ENCODE measurements at regions not wholly inside any gene's neighbourhood (a gene's known extent, or its start where the extent isn't known, plus 50 kb on each side); places are given as distances from the start of the nearest gene placed in this dataset.

GRCh38 chr1:221031458-221032203 lies 152.4 kb downstream of the HLX start:
- no peak overlapping the region for H3K27ac ChIP-seq
- no peaks in the 10 kb centered on the region for H3K9me3 ChIP-seq
- no peaks in the 10 kb centered on the region for H3K36me3 ChIP-seq
- no peaks in the 10 kb centered on the region for H3K4me1 ChIP-seq
- H3K4me3 ChIP-seq, result no peak overlapping the region
- H3K27me3 ChIP-seq, result no peaks in the 10 kb centered on the region
- DNase-seq, result no peak
- TF ChIP-seq CTCF (IDR thresholded peaks at IDR 0.05), result no peak
- TF ChIP-seq POLR2A (IDR thresholded peaks at IDR 0.05), result no peak

DNA sequence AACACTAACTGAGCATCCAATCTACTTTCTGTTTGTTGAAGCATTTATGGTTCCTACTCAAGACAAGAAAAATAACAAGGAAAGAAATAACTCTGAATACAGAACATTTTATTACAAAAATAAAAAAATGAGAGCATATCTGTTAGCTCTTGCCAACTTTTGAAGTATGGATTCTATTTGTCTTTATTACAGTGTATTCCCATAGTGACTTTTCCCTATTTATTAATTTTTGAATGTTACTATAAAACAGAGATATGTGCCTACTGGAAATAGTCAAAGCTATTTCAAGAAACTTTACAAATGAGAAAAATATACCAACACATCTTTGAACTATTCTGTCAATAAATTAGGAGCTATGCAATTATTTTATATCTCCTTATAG lies 153.0 kb downstream of the HLX start:
- H3K4me3 ChIP-seq, result no peak overlapping the region
- no peaks in the 10 kb centered on the region for H3K36me3 ChIP-seq
- H3K4me1 ChIP-seq, result no peaks in the 10 kb centered on the region
- no peak overlapping the region for H3K27ac ChIP-seq
- no peaks in the 10 kb centered on the region for H3K9me3 ChIP-seq
- no peaks in the 10 kb centered on the region for H3K27me3 ChIP-seq
- no peak for TF ChIP-seq POLR2A (IDR thresholded peaks at IDR 0.05)
- no peak for TF ChIP-seq CTCF (IDR thresholded peaks at IDR 0.05)
- no peak for DNase-seq

GRCh38 chr1:221032637-221033280 lies 153.5 kb downstream of the HLX start:
- Histone ChIP-seq H3K4me3 (no peak overlapping the region), H3K27ac (no peak overlapping the region), H3K27me3 (no peaks in the 10 kb centered on the region), H3K9me3 (no peaks in the 10 kb centered on the region), H3K36me3 (no peaks in the 10 kb centered on the region), H3K4me1 (no peaks in the 10 kb centered on the region)
- no peak for DNase-seq
- no peak for TF ChIP-seq CTCF (IDR thresholded peaks at IDR 0.05)
- TF ChIP-seq POLR2A (IDR thresholded peaks at IDR 0.05), result no peak

GRCh38 chr1:221035662-221036153 lies 156.5 kb downstream of the HLX start:
- H3K4me1 ChIP-seq, result no peaks in the 10 kb centered on the region
- no peaks in the 10 kb centered on the region for H3K36me3 ChIP-seq
- DNase-seq, result no peak
- H3K9me3 ChIP-seq, result no peaks in the 10 kb centered on the region
- no peaks in the 10 kb centered on the region for H3K27me3 ChIP-seq
- TF ChIP-seq POLR2A (IDR thresholded peaks at IDR 0.05) (no peak), CTCF (IDR thresholded peaks at IDR 0.05) (no peak)
- H3K4me3 ChIP-seq, result no peak overlapping the region
- no peak overlapping the region for H3K27ac ChIP-seq

- Histone ChIP-seq H3K27me3 (no peaks in the 10 kb centered on the region), H3K9me3 (no peaks in the 10 kb centered on the region), H3K27ac (no peak overlapping the region), H3K4me1 (no peaks in the 10 kb centered on the region), H3K36me3 (no peaks in the 10 kb centered on the region), H3K4me3 (no peak overlapping the region)
- TF ChIP-seq CTCF (IDR thresholded peaks at IDR 0.05) (no peak), POLR2A (IDR thresholded peaks at IDR 0.05) (no peak)
- no peak for DNase-seq
These were observed 160.4 kb downstream of the HLX start for GRCh38 chr1:221039616-221040015.

Measured in Peyer's patch (tissue), 4 donors.